D721Med (cell line): ENCODE measurements at regions not wholly inside any gene's neighbourhood (a gene's known extent, or its start where the extent isn't known, plus 50 kb on each side); places are given as distances from the start of the nearest gene placed in this dataset.

ENCODE experiments used
- DNase-seq: peaks from one replicate; pipeline ENCODE4 v3.0.0; 2011; ENCODE audit warnings: low spot score; ENCODE audit not compliant: insufficient read length
- FAIRE-seq: peaks from 2 replicates; lab custom pipeline; 2011; peaks lifted over from hg19 to GRCh38; lab: Jason Lieb, UNC
- CTCF ChIP-seq: IDR thresholded peaks from 2 replicates; pipeline ENCODE4 v1.5.1; 2012; ENCODE audit warnings: mild to moderate bottlenecking, control low read depth; ENCODE audit not compliant: insufficient read depth; ENCODE audit errors: missing control alignments

GRCh38 chr5:152549709-152550108, 144.6 kb upstream of the NMUR2 start:
- DNase-seq (no peak), FAIRE-seq (no peak)
- TF ChIP-seq CTCF, result no peak

GRCh38 chr5:152551061-152551460, 146.0 kb upstream of the NMUR2 start:
- no peak for TF ChIP-seq CTCF
- DNase-seq (no peak), FAIRE-seq (no peak)

GRCh38 chr5:152556784-152557183, 151.7 kb upstream of the NMUR2 start:
- DNase-seq, result no peak
- FAIRE-seq, result no peak
- no peak for TF ChIP-seq CTCF

- FAIRE-seq, result peak; percentile 48
- no peak for DNase-seq
- peak; percentile 86 for TF ChIP-seq CTCF
Observed at GRCh38 chr5:152560512-152561137, 155.5 kb upstream of the NMUR2 start.

- DNase-seq (no peak), FAIRE-seq (no peak)
- no peak for TF ChIP-seq CTCF
Observed at GRCh38 chr5:152568016-152568415, 162.9 kb upstream of the NMUR2 start.

- no peak for TF ChIP-seq CTCF
- FAIRE-seq, result no peak
- DNase-seq, result no peak
Observed at GRCh38 chr5:152572812-152573211, 167.7 kb upstream of the NMUR2 start.

- FAIRE-seq (no peak), DNase-seq (no peak)
- TF ChIP-seq CTCF, result no peak
Observed at GRCh38 chr5:152584103-152584502, 179.0 kb upstream of the NMUR2 start.
